Gastroesophageal sphincter (tissue), 4 donors: ENCODE measurements at regions not wholly inside any gene's neighbourhood (a gene's known extent, or its start where the extent isn't known, plus 50 kb on each side); places are given as distances from the start of the nearest gene placed in this dataset.

Experiments used
- ATAC-seq: fragments of 150-250 bp; one replicate; pipeline ENCODE4 v1.9.1; 2016; ENCODE audit warnings: mild to moderate bottlenecking, moderate library complexity
- H3K27ac ChIP-seq, 4 donors: fragments of 200-600 bp; sonication (generic) in 3 of 4; 1 replicate in 3 of 4; 2 replicates in 1 of 4; pipeline ENCODE4 v1.5.1; 2016 to 2019
- H3K27me3 ChIP-seq: fragments of 200-600 bp; sonication (generic); one replicate; pipeline ENCODE4 v1.5.1; 2019
- H3K36me3 ChIP-seq, 2 donors: fragments of 200-600 bp; sonication (generic); one replicate each; pipeline ENCODE4 v1.5.1; 2019; ENCODE audit warnings: control low read depth in 1 of 2
- H3K4me1 ChIP-seq, 3 donors: fragments of 200-600 bp; sonication (generic); 1 replicate in 2 of 3; 2 replicates in 1 of 3; pipeline ENCODE4 v1.5.1; 2016 to 2019; ENCODE audit warnings: control low read depth in 2 of 3
- H3K4me3 ChIP-seq, 2 donors: fragments of 200-600 bp; sonication (generic); one replicate each; pipeline ENCODE4 v1.5.1; 2019; ENCODE audit warnings: mild to moderate bottlenecking in 1 of 2, moderate library complexity in 1 of 2
- H3K9me3 ChIP-seq, 3 donors: fragments of 200-600 bp; sonication (generic); one replicate each; pipeline ENCODE4 v1.5.1; 2017 to 2019; ENCODE audit warnings: control low read depth in 2 of 3
- EP300 ChIP-seq: sonication (generic); formaldehyde crosslinking; IDR thresholded peaks from one replicate; pipeline ENCODE4 v1.6.1; 2017; ENCODE audit warnings: antibody characterized with exemption, mild to moderate bottlenecking
- POLR2A ChIP-seq, 2 donors: fragments of 450-650 bp; IDR thresholded peaks; one replicate each; pipeline ENCODE4 v1.6.1; 2017; ENCODE audit warnings: antibody characterized with exemption in 2 of 2, mild to moderate bottlenecking in 2 of 2, moderate library complexity in 1 of 2
- POLR2AphosphoS5 ChIP-seq: sonication (generic); formaldehyde crosslinking; IDR thresholded peaks from one replicate; pipeline ENCODE4 v1.6.1; 2017; ENCODE audit warnings: antibody characterized with exemption
- WGBS, 2 donors: methylation state at CpG; one replicate each; pipeline ENCODE4 v1.1.5; 2018; ENCODE audit warnings: low coverage in 1 of 2; 5-methylcytosine and 5-hydroxymethylcytosine counted together
- TF ChIP-seq, protein P1 (sequence below), 4 experiments: fragments of 200-600 bp in 2 of 4; fragments of 450-650 bp in 2 of 4; sonication (generic) in 1 of 4; IDR thresholded peaks; one replicate each; pipeline ENCODE4 v1.5.1; 2017 to 2019; ENCODE audit warnings: antibody characterized with exemption in 4 of 4, mild to moderate bottlenecking in 2 of 4, moderate library complexity in 2 of 4

DNA sequence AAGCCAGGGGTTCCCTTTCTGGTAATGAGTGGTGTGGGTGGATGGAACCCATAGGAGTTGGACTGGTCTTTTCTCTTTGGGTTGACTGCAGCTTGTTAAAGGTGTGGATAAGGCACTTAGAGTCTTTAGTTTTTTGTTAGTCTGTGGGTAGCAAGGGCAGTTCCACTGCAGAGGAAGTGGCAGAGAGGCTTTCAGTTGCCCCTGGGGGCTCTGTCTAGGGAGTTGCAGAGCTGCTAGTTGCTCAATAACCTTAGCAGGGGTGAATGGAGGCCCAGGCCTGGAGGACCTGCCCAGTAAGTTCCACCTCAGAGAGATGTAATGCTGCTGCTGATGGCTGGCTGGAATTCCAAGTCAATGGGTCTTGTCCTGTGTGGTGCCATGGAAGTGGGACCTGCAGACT, 282.6 kb upstream of the NDST4 start:
- Histone ChIP-seq H3K27me3 (no peaks in the 10 kb centered on the region), H3K36me3 (no peaks in the 10 kb centered on the region), H3K4me1 (no peaks in the 10 kb centered on the region), H3K9me3 (peaks cover 0 to 30% (median 0%) of the 10 kb centered on the region in 3 donors), H3K27ac (no peak overlapping the region), H3K4me3 (no peak overlapping the region)
- TF ChIP-seq EP300 (no peak), POLR2A (IDR thresholded peaks at IDR 0.05) (no peak)
- TF ChIP-seq, protein P1, sequence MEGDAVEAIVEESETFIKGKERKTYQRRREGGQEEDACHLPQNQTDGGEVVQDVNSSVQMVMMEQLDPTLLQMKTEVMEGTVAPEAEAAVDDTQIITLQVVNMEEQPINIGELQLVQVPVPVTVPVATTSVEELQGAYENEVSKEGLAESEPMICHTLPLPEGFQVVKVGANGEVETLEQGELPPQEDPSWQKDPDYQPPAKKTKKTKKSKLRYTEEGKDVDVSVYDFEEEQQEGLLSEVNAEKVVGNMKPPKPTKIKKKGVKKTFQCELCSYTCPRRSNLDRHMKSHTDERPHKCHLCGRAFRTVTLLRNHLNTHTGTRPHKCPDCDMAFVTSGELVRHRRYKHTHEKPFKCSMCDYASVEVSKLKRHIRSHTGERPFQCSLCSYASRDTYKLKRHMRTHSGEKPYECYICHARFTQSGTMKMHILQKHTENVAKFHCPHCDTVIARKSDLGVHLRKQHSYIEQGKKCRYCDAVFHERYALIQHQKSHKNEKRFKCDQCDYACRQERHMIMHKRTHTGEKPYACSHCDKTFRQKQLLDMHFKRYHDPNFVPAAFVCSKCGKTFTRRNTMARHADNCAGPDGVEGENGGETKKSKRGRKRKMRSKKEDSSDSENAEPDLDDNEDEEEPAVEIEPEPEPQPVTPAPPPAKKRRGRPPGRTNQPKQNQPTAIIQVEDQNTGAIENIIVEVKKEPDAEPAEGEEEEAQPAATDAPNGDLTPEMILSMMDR (IDR thresholded peaks at IDR 0.05), result no peak
- no peak for ATAC-seq

DNA sequence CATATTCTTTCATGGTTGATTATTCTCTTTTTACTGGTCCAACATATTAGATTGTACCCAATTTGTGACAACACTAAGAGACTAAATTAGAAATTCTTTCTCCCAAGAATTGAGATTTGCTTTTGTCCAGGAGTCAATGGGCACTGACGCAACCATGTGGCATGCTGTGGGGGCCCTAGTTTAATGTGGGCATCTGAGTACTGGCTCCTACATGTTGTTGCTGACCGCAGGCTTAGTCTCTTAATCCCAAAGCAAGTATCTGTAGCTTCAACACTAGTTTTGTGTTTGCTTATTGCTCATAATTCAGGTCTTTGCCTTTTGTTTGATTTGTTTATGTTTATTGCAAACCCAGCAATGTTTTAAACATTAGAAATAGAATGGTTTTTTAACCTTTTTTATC, 263.4 kb upstream of the NDST4 start:
- Histone ChIP-seq H3K27ac (no peak overlapping the region), H3K36me3 (no peaks in the 10 kb centered on the region), H3K4me3 (no peak overlapping the region), H3K9me3 (no peaks in the 10 kb centered on the region), H3K27me3 (no peaks in the 10 kb centered on the region), H3K4me1 (no peaks in the 10 kb centered on the region)
- WGBS, 2 donors, result 69 to 84% methylated on average over 2 of the region's 2 CpGs
- TF ChIP-seq EP300, result no peak
- TF ChIP-seq, protein P1 (IDR thresholded peaks at IDR 0.05), result no peak
- TF ChIP-seq POLR2A (IDR thresholded peaks at IDR 0.05), result no peak
- TF ChIP-seq POLR2AphosphoS5, result no peak
- ATAC-seq, result no peak

DNA sequence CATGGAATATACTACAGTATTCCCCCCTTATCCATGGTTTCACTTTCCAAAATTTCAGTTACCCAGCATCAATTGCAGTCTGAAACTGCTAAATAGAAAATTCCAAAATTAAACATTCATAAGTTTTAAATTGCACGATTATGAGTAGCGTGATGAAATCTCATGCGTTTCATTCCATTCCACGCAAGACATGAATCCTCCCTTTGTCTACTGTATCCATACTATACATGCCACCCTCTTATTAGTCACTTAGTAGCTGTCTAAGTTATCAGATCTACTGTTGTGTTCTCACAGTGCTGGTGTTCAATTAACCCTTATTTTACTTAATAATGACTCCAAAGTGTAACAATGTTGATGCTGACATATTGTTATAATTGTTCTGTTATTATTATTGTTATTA, 261.2 kb upstream of the NDST4 start:
- Histone ChIP-seq H3K27me3 (no peaks in the 10 kb centered on the region), H3K36me3 (no peaks in the 10 kb centered on the region), H3K27ac (no peak overlapping the region), H3K4me3 (no peak overlapping the region), H3K9me3 (no peaks in the 10 kb centered on the region), H3K4me1 (no peaks in the 10 kb centered on the region)
- no peak for ATAC-seq
- WGBS, 2 donors, result 82 to 85% methylated on average over 4 of the region's 4 CpGs
- no peak for TF ChIP-seq POLR2A (IDR thresholded peaks at IDR 0.05)
- TF ChIP-seq EP300, result no peak
- TF ChIP-seq, protein P1 (IDR thresholded peaks at IDR 0.05), result no peak
- TF ChIP-seq POLR2AphosphoS5, result no peak

DNA sequence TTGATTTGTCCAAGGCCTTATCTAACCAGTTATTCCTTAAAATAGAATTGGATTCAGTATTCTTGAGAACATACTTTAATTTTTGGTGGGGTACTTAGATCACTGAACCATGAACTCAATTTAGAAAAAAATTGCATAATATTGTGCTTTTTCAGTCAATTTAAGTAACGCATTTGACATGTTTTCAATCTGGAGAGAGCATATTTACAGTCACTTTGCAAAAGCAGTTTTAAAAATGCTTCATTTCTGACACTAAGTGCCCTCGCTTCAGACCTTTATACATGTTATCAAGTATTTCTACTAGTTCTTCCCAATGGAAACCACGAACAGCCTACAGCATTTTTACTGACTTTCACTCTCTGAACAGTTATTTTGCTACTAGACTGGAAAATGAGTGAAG, 257.1 kb upstream of the NDST4 start:
- no peak for TF ChIP-seq POLR2A (IDR thresholded peaks at IDR 0.05)
- TF ChIP-seq, protein P1 (IDR thresholded peaks at IDR 0.05), result no peak
- TF ChIP-seq EP300, result no peak
- TF ChIP-seq POLR2AphosphoS5, result no peak
- Histone ChIP-seq H3K36me3 (no peaks in the 10 kb centered on the region), H3K27me3 (no peaks in the 10 kb centered on the region), H3K4me1 (no peaks in the 10 kb centered on the region), H3K4me3 (no peak overlapping the region), H3K9me3 (no peaks in the 10 kb centered on the region), H3K27ac (no peak overlapping the region)
- no peak for ATAC-seq
- 64 to 78% methylated on average over 2 to 3 of the region's 3 CpGs for WGBS, 2 donors

DNA sequence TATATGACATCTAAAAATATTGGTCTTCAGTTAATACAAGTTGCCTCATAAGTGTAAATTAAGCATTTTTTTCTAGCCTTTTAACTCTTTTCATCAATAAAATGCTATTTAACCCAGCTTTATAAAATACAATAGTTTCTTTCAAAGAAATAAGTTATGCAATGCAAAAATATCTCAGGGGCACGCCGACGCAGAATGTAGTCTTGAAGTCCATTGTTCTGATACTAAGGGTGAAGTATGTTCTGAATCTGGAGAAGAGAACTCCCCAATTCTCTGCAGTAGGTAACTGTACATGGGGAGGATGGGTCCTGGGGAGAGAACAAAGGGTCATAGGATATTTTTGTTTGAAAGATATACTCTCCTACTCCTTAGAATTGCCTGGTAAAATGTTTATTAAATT, 256.6 kb upstream of the NDST4 start:
- Histone ChIP-seq H3K9me3 (no peaks in the 10 kb centered on the region), H3K27me3 (no peaks in the 10 kb centered on the region), H3K36me3 (no peaks in the 10 kb centered on the region), H3K4me3 (no peak overlapping the region), H3K27ac (no peak overlapping the region), H3K4me1 (no peaks in the 10 kb centered on the region)
- no peak for ATAC-seq
- WGBS, 2 donors, result 93 to 100% methylated on average over 3 of the region's 3 CpGs
- TF ChIP-seq EP300 (no peak), POLR2A (IDR thresholded peaks at IDR 0.05) (no peak), POLR2AphosphoS5 (no peak)
- TF ChIP-seq, protein P1 (IDR thresholded peaks at IDR 0.05), result no peak
